B cell (primary cell): ENCODE measurements at regions not wholly inside any gene's neighbourhood (a gene's known extent, or its start where the extent isn't known, plus 50 kb on each side); places are given as distances from the start of the nearest gene placed in this dataset.

Experiments used
- ATAC-seq: fragments of 200-7000 bp; cut with Tn5 transposase; one replicate; pipeline ENCODE4 v1.10.0; 2021; ENCODE audit warnings: low read depth, mild to moderate bottlenecking, moderate number of reproducible peaks, moderate library complexity
- CTCF ChIA-PET: fragments of 350-600 bp; sonication (Branson Sonifier 250); formaldehyde crosslinking; loops from one replicate; lab custom pipeline; 2021; ENCODE audit warnings: antibody characterized with exemption, inconsistent platforms; lab: Charles Lee
- POLR2A ChIA-PET: fragments of 350-600 bp; sonication (Branson Sonifier 250); formaldehyde crosslinking; loops from one replicate; lab custom pipeline; 2021; ENCODE audit warnings: antibody characterized with exemption; lab: Charles Lee
- DNase-seq: peaks from one replicate; pipeline ENCODE4 v3.0.0; 2013
- H2AFZ ChIP-seq: 2 replicates; pipeline ENCODE4 v1.6.1; 2012; ENCODE audit warnings: mild to moderate bottlenecking, low read depth, low read length; ENCODE audit not compliant: insufficient read depth, poor library complexity, severe bottlenecking
- H3K27ac ChIP-seq, 2 donors: 1 replicate in 1 of 2; 2 replicates in 1 of 2; pipeline ENCODE4 v1.5.1; 2012 to 2013; ENCODE audit warnings: low read length in 2 of 2, mild to moderate bottlenecking in 2 of 2, moderate library complexity in 1 of 2
- H3K27me3 ChIP-seq, 4 experiments: fragments of 200-600 bp in 1 of 4; sonication (generic) in 1 of 4; replicated peaks in 1 of 4; 1 replicate in 2 of 4; 2 replicates in 2 of 4; pipeline versions ENCODE4 v1.6.1 to v1.7.0; 2013 to 2016; ENCODE audit warnings: low read length in 3 of 4, mild to moderate bottlenecking in 2 of 4, mixed read lengths in 1 of 4, moderate library complexity in 1 of 4; ENCODE audit not compliant: insufficient read depth in 4 of 4, control insufficient read depth in 3 of 4; ENCODE audit errors: control extremely low read depth in 1 of 4
- H3K36me3 ChIP-seq, 2 experiments: replicated peaks in 1 of 2; 1 replicate in 1 of 2; 2 replicates in 1 of 2; pipeline versions ENCODE4 v1.6.1 to v1.7.1; 2013; ENCODE audit warnings: low read length in 1 of 2; ENCODE audit not compliant: insufficient read depth in 2 of 2, control insufficient read depth in 1 of 2; ENCODE audit errors: control extremely low read depth in 1 of 2, extremely low read depth in 1 of 2
- H3K4me1 ChIP-seq, 2 donors: fragments of 200-600 bp in 1 of 2; sonication (generic) in 1 of 2; 1 replicate in 1 of 2; 2 replicates in 1 of 2; pipeline versions ENCODE4 v1.5.1 to v1.6.1; 2013 to 2017; ENCODE audit warnings: low read length in 2 of 2; ENCODE audit not compliant: control insufficient read depth in 2 of 2, insufficient read depth in 2 of 2
- H3K4me2 ChIP-seq: replicated peaks from 2 replicates; pipeline ENCODE3; 2012; ENCODE audit warnings: mild to moderate bottlenecking, low read depth, low read length; ENCODE audit not compliant: poor library complexity, severe bottlenecking
- H3K4me3 ChIP-seq, 5 experiments: fragments of 200-600 bp in 1 of 5; sonication (generic) in 1 of 5; 1 replicate in 3 of 5; 2 replicates in 2 of 5; pipeline versions ENCODE4 v1.5.1 to v1.7.0; 2011 to 2016; ENCODE audit warnings: low read length in 4 of 5, mild to moderate bottlenecking in 4 of 5, low read depth in 2 of 5, control low read depth in 1 of 5, moderate library complexity in 1 of 5; ENCODE audit not compliant: insufficient read depth in 1 of 5; ENCODE audit errors: control extremely low read depth in 1 of 5, extremely low read depth in 1 of 5
- H3K79me2 ChIP-seq: fragments of 200-600 bp; sonication (generic); one replicate; pipeline ENCODE4 v1.6.0; 2016; ENCODE audit warnings: low read length; ENCODE audit not compliant: control insufficient read depth, insufficient read depth
- H3K9ac ChIP-seq: fragments of 200-600 bp; sonication (generic); 2 replicates; pipeline ENCODE4 v1.6.1; 2017; ENCODE audit warnings: mild to moderate bottlenecking, low read length, moderate library complexity
- H3K9me3 ChIP-seq, 3 donors: one replicate each; pipeline versions ENCODE4 v1.6.1 to v1.7.1; 2013; ENCODE audit warnings: low read length in 2 of 3; ENCODE audit not compliant: control insufficient read depth in 2 of 3, insufficient read depth in 1 of 3; ENCODE audit errors: control extremely low read depth in 1 of 3
- H4K20me1 ChIP-seq: 2 replicates; pipeline ENCODE4 v1.6.0; 2012; ENCODE audit warnings: mild to moderate bottlenecking, low read length; ENCODE audit not compliant: insufficient read depth, control insufficient read depth, poor library complexity, severe bottlenecking
- H3K27ac Mint-ChIP-seq: one replicate; pipeline ENCODE4 v1.8.0; 2021; ENCODE audit warnings: mixed read lengths
- H3K27me3 Mint-ChIP-seq: one replicate; pipeline ENCODE4 v1.8.0; 2021; ENCODE audit warnings: mixed read lengths
- H3K4me1 Mint-ChIP-seq: one replicate; pipeline ENCODE4 v1.8.0; 2021; ENCODE audit warnings: mixed read lengths
- H3K4me3 Mint-ChIP-seq: one replicate; pipeline ENCODE4 v1.8.0; 2021; ENCODE audit warnings: mixed read lengths
- H3K9me3 Mint-ChIP-seq: one replicate; pipeline ENCODE4 v1.8.0; 2022; ENCODE audit warnings: mixed read lengths; ENCODE audit not compliant: insufficient read depth
- EZH2 ChIP-seq: IDR thresholded peaks from 2 replicates; pipeline ENCODE4 v1.6.1; 2012; ENCODE audit warnings: borderline replicate concordance, low read depth, mild to moderate bottlenecking, moderate library complexity, low read length; ENCODE audit not compliant: insufficient read depth, poor library complexity, severe bottlenecking
- WGBS: methylation state at CpG from one replicate; pipeline ENCODE4 v1.1.5; 2013; ENCODE audit warnings: missing lambda C conversion rate; ENCODE audit not compliant: insufficient coverage; 5-methylcytosine and 5-hydroxymethylcytosine counted together
- intact Hi-C: fragments of 100-400 bp; cut with micrococcal nuclease; formaldehyde crosslinking; loops from one replicate; pipeline ENCODE4 v1.10.0; 2022
- TF ChIP-seq, protein P1 (sequence below): fragments of 200-600 bp; IDR thresholded peaks from one replicate; pipeline ENCODE4 v1.8.0; 2022; ENCODE audit warnings: antibody characterized with exemption, mild to moderate bottlenecking

DNA sequence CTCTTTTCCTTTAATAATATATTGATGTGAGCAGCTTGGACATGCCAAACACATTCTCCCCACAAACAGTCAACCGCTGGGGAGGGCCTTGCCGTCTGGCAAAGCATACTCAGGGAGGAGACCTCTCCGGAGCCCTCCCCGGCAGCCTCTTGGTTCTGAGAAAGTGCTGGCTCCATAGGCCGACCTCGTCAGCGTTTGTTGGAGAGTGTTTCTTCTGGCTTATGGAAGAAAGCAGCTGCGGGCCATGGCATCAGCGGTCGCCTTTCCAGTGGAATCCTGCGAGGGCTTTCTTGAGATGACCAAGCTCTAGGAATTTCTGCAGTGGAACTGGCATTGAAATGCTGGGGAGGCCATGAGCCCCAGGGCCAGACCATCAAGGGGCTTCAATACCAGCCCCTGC lies 405.7 kb upstream of the IRX4 start:
- H3K36me3 ChIP-seq: no peaks in the 10 kb centered on the region
- no peaks in the 10 kb centered on the region for H3K79me2 ChIP-seq
- no peaks in the 10 kb centered on the region for H4K20me1 ChIP-seq
- no peaks in the 10 kb centered on the region for H3K27me3 ChIP-seq
- Mint-ChIP-seq H3K4me1 (no peaks in the 10 kb centered on the region), H3K27ac (no peak overlapping the region), H3K4me3 (no peak overlapping the region), H3K27me3 (no peaks in the 10 kb centered on the region), H3K9me3 (no peaks in the 10 kb centered on the region)
- H3K27ac ChIP-seq: no peak overlapping the region
- no peak overlapping the region for H3K9ac ChIP-seq
- H2AFZ ChIP-seq: no peak overlapping the region
- no peaks in the 10 kb centered on the region for H3K4me1 ChIP-seq
- H3K4me3 ChIP-seq: no peak overlapping the region
- intact Hi-C loops: no loop called here
- 94% methylated on average over 9 of the region's 11 CpGs for WGBS
- H3K4me2 ChIP-seq: no peak overlapping the region
- DNase-seq (no peak), ATAC-seq (no peak)
- ChIA-PET POLR2A (no interaction called here), CTCF (no interaction called here)
- H3K9me3 ChIP-seq: peaks cover 0 to 36% (median 0%) of the 10 kb centered on the region in 3 donors
- no peak for TF ChIP-seq EZH2
- TF ChIP-seq, protein P1, sequence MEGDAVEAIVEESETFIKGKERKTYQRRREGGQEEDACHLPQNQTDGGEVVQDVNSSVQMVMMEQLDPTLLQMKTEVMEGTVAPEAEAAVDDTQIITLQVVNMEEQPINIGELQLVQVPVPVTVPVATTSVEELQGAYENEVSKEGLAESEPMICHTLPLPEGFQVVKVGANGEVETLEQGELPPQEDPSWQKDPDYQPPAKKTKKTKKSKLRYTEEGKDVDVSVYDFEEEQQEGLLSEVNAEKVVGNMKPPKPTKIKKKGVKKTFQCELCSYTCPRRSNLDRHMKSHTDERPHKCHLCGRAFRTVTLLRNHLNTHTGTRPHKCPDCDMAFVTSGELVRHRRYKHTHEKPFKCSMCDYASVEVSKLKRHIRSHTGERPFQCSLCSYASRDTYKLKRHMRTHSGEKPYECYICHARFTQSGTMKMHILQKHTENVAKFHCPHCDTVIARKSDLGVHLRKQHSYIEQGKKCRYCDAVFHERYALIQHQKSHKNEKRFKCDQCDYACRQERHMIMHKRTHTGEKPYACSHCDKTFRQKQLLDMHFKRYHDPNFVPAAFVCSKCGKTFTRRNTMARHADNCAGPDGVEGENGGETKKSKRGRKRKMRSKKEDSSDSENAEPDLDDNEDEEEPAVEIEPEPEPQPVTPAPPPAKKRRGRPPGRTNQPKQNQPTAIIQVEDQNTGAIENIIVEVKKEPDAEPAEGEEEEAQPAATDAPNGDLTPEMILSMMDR: no peak

- no peak overlapping the region for H3K4me3 ChIP-seq
- no peaks in the 10 kb centered on the region for H3K27me3 ChIP-seq
- H3K4me1 ChIP-seq: no peaks in the 10 kb centered on the region
- no peaks in the 10 kb centered on the region for H4K20me1 ChIP-seq
- H3K27ac ChIP-seq: no peak overlapping the region
- TF ChIP-seq EZH2: no peak
- TF ChIP-seq, protein P1: no peak
- no peak for DNase-seq
- POLR2A ChIA-PET: no interaction called here
- intact Hi-C loops: no loop called here
- H2AFZ ChIP-seq: no peak overlapping the region
- H3K9me3 Mint-ChIP-seq: no peaks in the 10 kb centered on the region
- CTCF ChIA-PET: no interaction called here
- WGBS: 76% methylated on average over 5 of the region's 7 CpGs
- no peaks in the 10 kb centered on the region for H3K79me2 ChIP-seq
- H3K36me3 ChIP-seq: no peaks in the 10 kb centered on the region
- H3K27me3 Mint-ChIP-seq: no peaks in the 10 kb centered on the region
- H3K9ac ChIP-seq: no peak overlapping the region
- no peak overlapping the region for H3K4me2 ChIP-seq
- H3K4me3 Mint-ChIP-seq: no peak overlapping the region
- peaks cover 0 to 37% (median 0%) of the 10 kb centered on the region in 3 donors for H3K9me3 ChIP-seq
- no peak overlapping the region for H3K27ac Mint-ChIP-seq
- no peaks in the 10 kb centered on the region for H3K4me1 Mint-ChIP-seq
- ATAC-seq: no peak
Measured at GRCh38 chr5:2286250-2286649, 403.5 kb upstream of the IRX4 start.
